IMR-90 (cell line): ENCODE measurements at regions not wholly inside any gene's neighbourhood (a gene's known extent, or its start where the extent isn't known, plus 50 kb on each side); places are given as distances from the start of the nearest gene placed in this dataset.

Experiments used
- ATAC-seq: fragments of 200-7000 bp; cut with Tn5 transposase; 2 replicates; pipeline ENCODE4 v1.9.1; 2020; ENCODE audit warnings: low read depth, mild to moderate bottlenecking, moderate library complexity
- BruUV-seq: library from RNA; stranded (reverse); fragments of 400-500 nt; replicated peaks from 2 replicates; lab custom pipeline; 2021; lab: Mats Ljungman, UMichigan
- CTCF ChIA-PET: fragments of 300-600 bp; formaldehyde crosslinking; extraction: SDS; loops from one replicate; lab custom pipeline; 2021; ENCODE audit warnings: antibody characterized with exemption; lab: Yijun Ruan, JAX
- POLR2A ChIA-PET: fragments of 300-600 bp; sonication (Branson Sonifier 250); formaldehyde crosslinking; loops from one replicate; lab custom pipeline; 2022; ENCODE audit warnings: antibody characterized with exemption; ENCODE audit not compliant: unreplicated experiment; lab: Charles Lee
- DNase-seq: peaks from one replicate; pipeline ENCODE4 v3.0.0; 2013
- H2AFZ ChIP-seq: replicated peaks from 2 replicates; pipeline ENCODE3; 2013; ENCODE audit warnings: low read length, mild to moderate bottlenecking; ENCODE audit not compliant: poor library complexity
- H2AK5ac ChIP-seq: 2 replicates; pipeline ENCODE4 v1.6.1; 2013; ENCODE audit warnings: low read depth, low read length, inconsistent platforms
- H2AK9ac ChIP-seq: replicated peaks from 2 replicates; pipeline ENCODE3; 2013; ENCODE audit warnings: mild to moderate bottlenecking, low read depth, low read length, moderate library complexity; ENCODE audit not compliant: poor library complexity
- H2BK120ac ChIP-seq: 2 replicates; pipeline ENCODE4 v1.6.1; 2013; ENCODE audit warnings: low read depth, low read length, inconsistent platforms
- H2BK15ac ChIP-seq: 3 replicates; pipeline ENCODE4 v1.6.1; 2013; ENCODE audit warnings: low read depth, low read length, inconsistent platforms
- H2BK20ac ChIP-seq: 2 replicates; pipeline ENCODE4 v1.6.1; 2013; ENCODE audit warnings: low read depth, mild to moderate bottlenecking, inconsistent platforms, low read length, moderate library complexity
- H2BK5ac ChIP-seq: 2 replicates; pipeline ENCODE4 v1.6.1; 2013; ENCODE audit warnings: mild to moderate bottlenecking, low read depth, low read length, inconsistent platforms; ENCODE audit not compliant: poor library complexity, severe bottlenecking
- H3K14ac ChIP-seq: replicated peaks from 2 replicates; pipeline ENCODE4 v1.6.1; 2013; ENCODE audit warnings: low read depth, low read length, inconsistent platforms
- H3K18ac ChIP-seq: 2 replicates; pipeline ENCODE4 v1.6.1; 2013; ENCODE audit warnings: low read depth, low read length, control low read depth
- H3K23ac ChIP-seq: 2 replicates; pipeline ENCODE4 v1.6.1; 2013; ENCODE audit warnings: low read depth, low read length, inconsistent platforms
- H3K27ac ChIP-seq: 2 replicates; pipeline ENCODE4 v1.5.1; 2013; ENCODE audit warnings: mild to moderate bottlenecking, control low read depth, low read length; ENCODE audit not compliant: insufficient read depth
- H3K27me3 ChIP-seq: 2 replicates; pipeline ENCODE4 v1.6.1; 2013; ENCODE audit warnings: low read length; ENCODE audit not compliant: control insufficient read depth, insufficient read depth
- H3K36me3 ChIP-seq: 2 replicates; pipeline ENCODE4 v1.6.1; 2013; ENCODE audit warnings: low read length, mixed read lengths; ENCODE audit not compliant: control insufficient read depth, insufficient read depth
- H3K4ac ChIP-seq: 2 replicates; pipeline ENCODE4 v1.6.1; 2013; ENCODE audit warnings: low read depth, low read length, inconsistent platforms
- H3K4me1 ChIP-seq: 2 replicates; pipeline ENCODE4 v1.6.1; 2013; ENCODE audit warnings: low read length, mixed read lengths; ENCODE audit not compliant: control insufficient read depth, insufficient read depth
- H3K4me2 ChIP-seq: 2 replicates; pipeline ENCODE4 v1.6.1; 2013; ENCODE audit warnings: low read depth, mild to moderate bottlenecking, control low read depth, low read length, moderate library complexity
- H3K4me3 ChIP-seq: 2 replicates; pipeline ENCODE4 v1.5.1; 2013; ENCODE audit warnings: low read depth, mild to moderate bottlenecking, control low read depth, low read length, moderate library complexity; ENCODE audit not compliant: insufficient read depth
- H3K56ac ChIP-seq: 2 replicates; pipeline ENCODE4 v1.6.1; 2013; ENCODE audit warnings: low read length, inconsistent platforms; ENCODE audit not compliant: insufficient read depth; ENCODE audit errors: extremely low read depth
- H3K79me1 ChIP-seq, 2 experiments: 2 replicates each; pipeline ENCODE4 v1.6.1; 2013; ENCODE audit warnings: low read length in 2 of 2, inconsistent platforms in 1 of 2, low read depth in 1 of 2
- H3K9ac ChIP-seq: 2 replicates; pipeline ENCODE4 v1.6.1; 2013; ENCODE audit warnings: low read depth, low read length, control low read depth
- H3K9me1 ChIP-seq: 2 replicates; pipeline ENCODE4 v1.6.1; 2013; ENCODE audit warnings: low read length, inconsistent platforms; ENCODE audit not compliant: insufficient read depth
- H3K9me3 ChIP-seq: 2 replicates; pipeline ENCODE4 v1.6.1; 2013; ENCODE audit warnings: low read length; ENCODE audit not compliant: control insufficient read depth, insufficient read depth
- H4K20me1 ChIP-seq: 2 replicates; pipeline ENCODE4 v1.6.1; 2013; ENCODE audit warnings: low read length, inconsistent platforms; ENCODE audit not compliant: insufficient read depth
- H4K5ac ChIP-seq: 2 replicates; pipeline ENCODE4 v1.6.1; 2013; ENCODE audit warnings: mild to moderate bottlenecking, low read depth, low read length, control low read depth
- H4K8ac ChIP-seq, 2 experiments: 2 replicates each; pipeline ENCODE4 v1.6.1; 2013; ENCODE audit warnings: low read depth in 2 of 2, low read length in 2 of 2, control low read depth in 1 of 2, inconsistent platforms in 1 of 2
- H4K91ac ChIP-seq: 2 replicates; pipeline ENCODE4 v1.6.1; 2013; ENCODE audit warnings: low read depth, low read length, inconsistent platforms; ENCODE audit not compliant: insufficient read depth
- CHD1 ChIP-seq: IDR thresholded peaks from 2 replicates; pipeline ENCODE4 v1.6.1; 2012; ENCODE audit warnings: low read depth, low read length, improper control_type of control experiment
- CTCF ChIP-seq: conservative IDR thresholded peaks from 2 replicates; pipeline ENCODE4 v1.5.1; 2012; ENCODE audit warnings: mild to moderate bottlenecking, low read depth, low read length, improper control_type of control experiment
- ELK1 ChIP-seq: fragments of 150-350 bp; IDR thresholded peaks from 2 replicates; pipeline ENCODE4 v1.6.1; 2016; ENCODE audit warnings: low read depth, mild to moderate bottlenecking, low read length, moderate library complexity, borderline replicate concordance
- FOS ChIP-seq: fragments of 150-350 bp; IDR thresholded peaks from 2 replicates; pipeline ENCODE4 v1.6.1; 2016; ENCODE audit warnings: low read depth, low read length
- MAFK ChIP-seq: IDR thresholded peaks from 2 replicates; pipeline ENCODE4 v1.6.1; 2012; ENCODE audit warnings: low read depth, low read length, improper control_type of control experiment
- MAZ ChIP-seq: IDR thresholded peaks from 2 replicates; pipeline ENCODE4 v1.6.1; 2012; ENCODE audit warnings: low read depth, mild to moderate bottlenecking, low read length, improper control_type of control experiment, moderate library complexity, borderline replicate concordance
- NFE2L2 ChIP-seq: fragments of 150-350 bp; IDR thresholded peaks from 2 replicates; pipeline ENCODE4 v1.6.1; 2016; ENCODE audit warnings: low read depth, mild to moderate bottlenecking, low read length
- RAD21 ChIP-seq: IDR thresholded peaks from 2 replicates; pipeline ENCODE4 v1.6.1; 2012; ENCODE audit warnings: low read length, improper control_type of control experiment
- RFX5 ChIP-seq: IDR thresholded peaks from 2 replicates; pipeline ENCODE4 v1.8.0; 2012; ENCODE audit warnings: low read depth, mild to moderate bottlenecking, low read length, moderate library complexity
- SMC3 ChIP-seq: fragments of 150-350 bp; IDR thresholded peaks from 2 replicates; pipeline ENCODE4 v1.6.1; 2016; ENCODE audit warnings: low read depth, mild to moderate bottlenecking, antibody characterized with exemption, low read length, moderate library complexity
- WGBS, 2 experiments: methylation state at CpG; one replicate each; pipeline versions ENCODE4 v1.1.5 to v1.1.7; 2013; ENCODE audit warnings: missing lambda C conversion rate in 2 of 2; ENCODE audit not compliant: insufficient read length in 1 of 2; ENCODE audit errors: extremely low coverage in 2 of 2; 5-methylcytosine and 5-hydroxymethylcytosine counted together
- dilution Hi-C: fragments of 300-500 bp; cut with HindIII; formaldehyde crosslinking; loops from one replicate; pipeline ENCODE4 v1.14.3; 2018; ENCODE audit warnings: low sequenced_read_pairs; ENCODE audit not compliant: unreplicated experiment
- in situ Hi-C: fragments of 300-500 bp; cut with MboI; formaldehyde crosslinking; loops from 3 replicates; pipeline ENCODE4 v1.14.3; 2019; ENCODE audit warnings: low sequenced_read_pairs, inconsistent platforms, mixed read lengths
- intact Hi-C: fragments of 100-400 bp; cut with micrococcal nuclease; formaldehyde crosslinking; loops from 2 replicates; pipeline ENCODE4 v1.10.0; 2022

GRCh38 chr4:53688186-53688790 is 97.0 kb upstream of the LNX1 start (continued):
- peak; percentile 94 for TF ChIP-seq NFE2L2

GRCh38 chr4:53686521-53686920 is 95.2 kb upstream of the LNX1 start:
- Histone ChIP-seq H2BK20ac (peak overlapping the region; percentile 98), H2AK5ac (peak overlapping the region; percentile 29), H4K91ac (peak overlapping the region; percentile 76), H4K20me1 (no peaks in the 10 kb centered on the region), H2BK120ac (peak overlapping the region; percentile 96), H3K4me2 (no peak overlapping the region), H3K9me1 (peaks cover 18% of the 10 kb centered on the region), H3K56ac (peak overlapping the region; percentile 57; the same call in 1 of the 2 replicates), H3K36me3 (no peaks in the 10 kb centered on the region), H4K8ac (peak overlapping the region; percentile 17 to 85), H2BK15ac (peak overlapping the region; percentile 97), H3K18ac (peak overlapping the region; percentile 78; the same call in 1 of the 2 replicates), H3K4ac (peak overlapping the region; percentile 88), H3K23ac (peak overlapping the region; percentile 39), H2AFZ (peak overlapping the region; percentile 65), H3K9me3 (no peaks in the 10 kb centered on the region), H3K9ac (no peak overlapping the region), H3K27ac (0 out of 2 replicates have a peak overlapping the region, but pooled peaks have one; percentile 2), H3K14ac (peak overlapping the region; percentile 87), H2AK9ac (no peak overlapping the region), H4K5ac (peak overlapping the region; percentile 67; the same call in 1 of the 2 replicates), H3K4me3 (no peak overlapping the region), H3K79me1 (no peaks in the 10 kb centered on the region), H2BK5ac (peak overlapping the region; percentile 7), H3K27me3 (no peaks in the 10 kb centered on the region), H3K4me1 (peaks cover 19% of the 10 kb centered on the region)
- in situ Hi-C loops, result no loop called here
- ATAC-seq (no peak), DNase-seq (peak; percentile 42)
- POLR2A ChIA-PET, result no interaction called here
- TF ChIP-seq MAZ, result no peak
- TF ChIP-seq SMC3, result no peak
- TF ChIP-seq FOS, result no peak
- no peak for TF ChIP-seq RAD21
- no peak for TF ChIP-seq MAFK
- no peak for TF ChIP-seq CTCF
- TF ChIP-seq RFX5, result no peak
- no peak for TF ChIP-seq CHD1
- no peak for TF ChIP-seq ELK1
- intact Hi-C loops, result loop anchor here (5.0 kb wide), 3 partner anchors 99 to 489 kb away; no protein-coding TSS in a partner anchor
- dilution Hi-C loops, result no loop called here
- no TSS peak for BruUV-seq
- CTCF ChIA-PET, result no interaction called here
- WGBS, 2 experiments, result 83% methylated on average over 1 of the region's 1 CpG; no CpG with 5 or more reads in 1 of the 2 experiments
